SK-N-SH treated with all-trans-retinoic acid at 6 μM for 48 hours (cell line): ENCODE measurements at regions not wholly inside any gene's neighbourhood (a gene's known extent, or its start where the extent isn't known, plus 50 kb on each side); places are given as distances from the start of the nearest gene placed in this dataset.

Experiments
- BACH2 ChIP-seq: fragments of 250-450 bp; sonication (Bioruptor Pico); IDR thresholded peaks from 2 replicates; pipeline ENCODE4 v1.9.0; 2021; ENCODE audit warnings: mild to moderate bottlenecking, borderline replicate concordance
- OSR1 ChIP-seq: fragments of 250-450 bp; sonication (Bioruptor Pico); IDR thresholded peaks from 2 replicates; pipeline ENCODE4 v1.8.0; 2022; ENCODE audit warnings: moderate library complexity, mild to moderate bottlenecking, inconsistent platforms
- PPARA ChIP-seq: fragments of 250-450 bp; sonication (Bioruptor Pico); IDR thresholded peaks from 2 replicates; pipeline ENCODE4 v1.5.0; 2020; ENCODE audit warnings: mild to moderate bottlenecking, borderline replicate concordance
- RARB ChIP-seq: fragments of 250-450 bp; sonication (Bioruptor Pico); IDR thresholded peaks from 2 replicates; pipeline ENCODE4 v1.8.0; 2021; ENCODE audit warnings: mild to moderate bottlenecking, moderate library complexity
- SNAI2 ChIP-seq: fragments of 250-450 bp; sonication (Bioruptor Pico); IDR thresholded peaks from 2 replicates; pipeline ENCODE4 v1.5.0; 2020; ENCODE audit warnings: mild to moderate bottlenecking, moderate library complexity
- ZC3H10 ChIP-seq: fragments of 250-450 bp; sonication (Bioruptor Pico); IDR thresholded peaks from 2 replicates; pipeline ENCODE4 v1.5.1; 2021; ENCODE audit warnings: mild to moderate bottlenecking, moderate library complexity
- TF ChIP-seq, protein P1 (sequence below): fragments of 250-450 bp; sonication (Bioruptor Pico); IDR thresholded peaks from 2 replicates; pipeline ENCODE4 v1.8.0; 2020; ENCODE audit warnings: mild to moderate bottlenecking, moderate library complexity, borderline replicate concordance
- TF ChIP-seq, protein P2 (sequence below): fragments of 250-450 bp; sonication (Bioruptor Pico); IDR thresholded peaks from 2 replicates; pipeline ENCODE4 v1.5.1; 2021; ENCODE audit warnings: mild to moderate bottlenecking, moderate library complexity
- TF ChIP-seq, protein P3 (sequence below): fragments of 250-450 bp; sonication (Bioruptor Pico); IDR thresholded peaks from 2 replicates; pipeline ENCODE4 v1.5.1; 2020; ENCODE audit warnings: low read depth, mild to moderate bottlenecking, moderate library complexity

DNA sequence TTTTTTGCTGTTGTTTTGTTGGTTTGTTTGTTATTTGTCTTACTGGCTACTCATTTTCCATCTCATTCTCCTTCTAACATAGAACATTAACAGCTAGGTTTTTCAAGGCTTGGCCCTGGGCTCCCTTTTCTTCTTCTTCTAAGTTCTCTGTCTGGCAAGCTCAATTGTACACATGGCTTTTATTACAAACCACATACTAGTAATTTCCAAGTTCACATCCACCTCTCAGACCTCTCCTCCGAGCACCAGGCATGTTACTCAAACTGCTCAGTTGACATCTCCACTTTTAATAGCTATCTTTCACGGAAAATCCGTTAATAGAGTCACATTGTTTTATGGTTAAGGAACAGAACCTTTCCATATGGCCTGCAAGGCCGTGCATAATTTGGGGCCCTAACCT lies 736.9 kb upstream of the ADAMTS5 start:
- TF ChIP-seq PPARA (CRISPR knock-in tag) = no peak
- TF ChIP-seq OSR1 = no peak
- TF ChIP-seq, protein P1, sequence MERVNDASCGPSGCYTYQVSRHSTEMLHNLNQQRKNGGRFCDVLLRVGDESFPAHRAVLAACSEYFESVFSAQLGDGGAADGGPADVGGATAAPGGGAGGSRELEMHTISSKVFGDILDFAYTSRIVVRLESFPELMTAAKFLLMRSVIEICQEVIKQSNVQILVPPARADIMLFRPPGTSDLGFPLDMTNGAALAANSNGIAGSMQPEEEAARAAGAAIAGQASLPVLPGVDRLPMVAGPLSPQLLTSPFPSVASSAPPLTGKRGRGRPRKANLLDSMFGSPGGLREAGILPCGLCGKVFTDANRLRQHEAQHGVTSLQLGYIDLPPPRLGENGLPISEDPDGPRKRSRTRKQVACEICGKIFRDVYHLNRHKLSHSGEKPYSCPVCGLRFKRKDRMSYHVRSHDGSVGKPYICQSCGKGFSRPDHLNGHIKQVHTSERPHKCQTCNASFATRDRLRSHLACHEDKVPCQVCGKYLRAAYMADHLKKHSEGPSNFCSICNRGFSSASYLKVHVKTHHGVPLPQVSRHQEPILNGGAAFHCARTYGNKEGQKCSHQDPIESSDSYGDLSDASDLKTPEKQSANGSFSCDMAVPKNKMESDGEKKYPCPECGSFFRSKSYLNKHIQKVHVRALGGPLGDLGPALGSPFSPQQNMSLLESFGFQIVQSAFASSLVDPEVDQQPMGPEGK (CRISPR knock-in tag) = no peak
- no peak for TF ChIP-seq SNAI2
- TF ChIP-seq, protein P2, sequence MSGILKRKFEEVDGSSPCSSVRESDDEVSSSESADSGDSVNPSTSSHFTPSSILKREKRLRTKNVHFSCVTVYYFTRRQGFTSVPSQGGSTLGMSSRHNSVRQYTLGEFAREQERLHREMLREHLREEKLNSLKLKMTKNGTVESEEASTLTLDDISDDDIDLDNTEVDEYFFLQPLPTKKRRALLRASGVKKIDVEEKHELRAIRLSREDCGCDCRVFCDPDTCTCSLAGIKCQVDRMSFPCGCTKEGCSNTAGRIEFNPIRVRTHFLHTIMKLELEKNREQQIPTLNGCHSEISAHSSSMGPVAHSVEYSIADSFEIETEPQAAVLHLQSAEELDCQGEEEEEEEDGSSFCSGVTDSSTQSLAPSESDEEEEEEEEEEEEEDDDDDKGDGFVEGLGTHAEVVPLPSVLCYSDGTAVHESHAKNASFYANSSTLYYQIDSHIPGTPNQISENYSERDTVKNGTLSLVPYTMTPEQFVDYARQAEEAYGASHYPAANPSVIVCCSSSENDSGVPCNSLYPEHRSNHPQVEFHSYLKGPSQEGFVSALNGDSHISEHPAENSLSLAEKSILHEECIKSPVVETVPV = no peak
- TF ChIP-seq BACH2 (CRISPR knock-in tag) = no peak
- no peak for TF ChIP-seq RARB
- no peak for TF ChIP-seq ZC3H10 (CRISPR knock-in tag)
- TF ChIP-seq, protein P3, sequence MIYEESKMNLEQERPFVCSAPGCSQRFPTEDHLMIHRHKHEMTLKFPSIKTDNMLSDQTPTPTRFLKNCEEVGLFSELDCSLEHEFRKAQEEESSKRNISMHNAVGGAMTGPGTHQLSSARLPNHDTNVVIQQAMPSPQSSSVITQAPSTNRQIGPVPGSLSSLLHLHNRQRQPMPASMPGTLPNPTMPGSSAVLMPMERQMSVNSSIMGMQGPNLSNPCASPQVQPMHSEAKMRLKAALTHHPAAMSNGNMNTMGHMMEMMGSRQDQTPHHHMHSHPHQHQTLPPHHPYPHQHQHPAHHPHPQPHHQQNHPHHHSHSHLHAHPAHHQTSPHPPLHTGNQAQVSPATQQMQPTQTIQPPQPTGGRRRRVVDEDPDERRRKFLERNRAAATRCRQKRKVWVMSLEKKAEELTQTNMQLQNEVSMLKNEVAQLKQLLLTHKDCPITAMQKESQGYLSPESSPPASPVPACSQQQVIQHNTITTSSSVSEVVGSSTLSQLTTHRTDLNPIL (CRISPR knock-in tag) = no peak
